ENCODE measurements at regions not wholly inside any gene's neighbourhood (a gene's known extent, or its start where the extent isn't known, plus 50 kb on each side); places are given as distances from the start of the nearest gene placed in this dataset.

GRCh38 chr18:66048406-66048805 is 297.6 kb downstream of the CDH7 start:
- Mint-ChIP-seq H3K36me3 (ENCODE audit: unreplicated experiment) (no peaks in the 10 kb centered on the region), H3K4me3 (ENCODE audit: unreplicated experiment) (no peak overlapping the region), H3K27ac (ENCODE audit: unreplicated experiment) (no peak overlapping the region), H3K27me3 (ENCODE audit: unreplicated experiment) (no peaks in the 10 kb centered on the region), H3K9me3 (ENCODE audit: unreplicated experiment) (no peaks in the 10 kb centered on the region), H3K4me1 (ENCODE audit: unreplicated experiment) (peaks cover 4% of the 10 kb centered on the region)
- no peak for DNase-seq (ENCODE audit: extremely low spot score, unreplicated experiment)
- no peak for TF ChIP-seq CTCF (IDR thresholded peaks at IDR 0.05)

- no peak for DNase-seq (ENCODE audit: extremely low spot score, unreplicated experiment)
- Mint-ChIP-seq H3K4me3 (ENCODE audit: unreplicated experiment) (no peak overlapping the region), H3K36me3 (ENCODE audit: unreplicated experiment) (no peaks in the 10 kb centered on the region), H3K9me3 (ENCODE audit: unreplicated experiment) (no peaks in the 10 kb centered on the region), H3K4me1 (ENCODE audit: unreplicated experiment) (peaks cover 4% of the 10 kb centered on the region), H3K27me3 (ENCODE audit: unreplicated experiment) (no peaks in the 10 kb centered on the region), H3K27ac (ENCODE audit: unreplicated experiment) (no peak overlapping the region)
- TF ChIP-seq CTCF (IDR thresholded peaks at IDR 0.05) = no peak
Observed at GRCh38 chr18:66046032-66046602, 295.3 kb downstream of the CDH7 start.

- H3K4me3 Mint-ChIP-seq (ENCODE audit: unreplicated experiment) = no peak overlapping the region
- H3K27me3 Mint-ChIP-seq (ENCODE audit: unreplicated experiment) = peaks cover 3% of the 10 kb centered on the region
- no peaks in the 10 kb centered on the region for H3K4me1 Mint-ChIP-seq (ENCODE audit: unreplicated experiment)
- H3K9me3 Mint-ChIP-seq (ENCODE audit: unreplicated experiment) = no peaks in the 10 kb centered on the region
- TF ChIP-seq CTCF (IDR thresholded peaks at IDR 0.05) = no peak
- H3K36me3 Mint-ChIP-seq (ENCODE audit: unreplicated experiment) = no peaks in the 10 kb centered on the region
- no peak for DNase-seq (ENCODE audit: extremely low spot score, unreplicated experiment)
- H3K27ac Mint-ChIP-seq (ENCODE audit: unreplicated experiment) = no peak overlapping the region
Observed at GRCh38 chr18:66043009-66043408, 292.2 kb downstream of the CDH7 start.

GRCh38 chr18:66013969-66014368 is 263.2 kb downstream of the CDH7 start:
- Mint-ChIP-seq H3K4me1 (ENCODE audit: unreplicated experiment) (peaks cover 6% of the 10 kb centered on the region), H3K9me3 (ENCODE audit: unreplicated experiment) (peaks cover 4% of the 10 kb centered on the region), H3K27me3 (ENCODE audit: unreplicated experiment) (peaks cover 3% of the 10 kb centered on the region), H3K4me3 (ENCODE audit: unreplicated experiment) (no peak overlapping the region), H3K27ac (ENCODE audit: unreplicated experiment) (no peak overlapping the region), H3K36me3 (ENCODE audit: unreplicated experiment) (no peaks in the 10 kb centered on the region)
- no peak for TF ChIP-seq CTCF (IDR thresholded peaks at IDR 0.05)
- DNase-seq (ENCODE audit: extremely low spot score, unreplicated experiment) = no peak

GRCh38 chr18:66011916-66012315 is 261.1 kb downstream of the CDH7 start:
- Mint-ChIP-seq H3K4me3 (ENCODE audit: unreplicated experiment) (no peak overlapping the region), H3K4me1 (ENCODE audit: unreplicated experiment) (peaks cover 6% of the 10 kb centered on the region), H3K36me3 (ENCODE audit: unreplicated experiment) (no peaks in the 10 kb centered on the region), H3K27me3 (ENCODE audit: unreplicated experiment) (no peaks in the 10 kb centered on the region), H3K9me3 (ENCODE audit: unreplicated experiment) (peaks cover 16% of the 10 kb centered on the region), H3K27ac (ENCODE audit: unreplicated experiment) (no peak overlapping the region)
- no peak for DNase-seq (ENCODE audit: extremely low spot score, unreplicated experiment)
- no peak for TF ChIP-seq CTCF (IDR thresholded peaks at IDR 0.05)

All from osteocyte (in vitro differentiated cells).